ENCODE measurements at regions not wholly inside any gene's neighbourhood (a gene's known extent, or its start where the extent isn't known, plus 50 kb on each side); places are given as distances from the start of the nearest gene placed in this dataset.

- DNase-seq (ENCODE audit: low read depth) = no peak
These were observed 589.6 kb downstream of the IGSF11 start for GRCh38 chr3:118445036-118445435.

- DNase-seq (ENCODE audit: low read depth) = no peak
These were observed 587.3 kb downstream of the IGSF11 start for GRCh38 chr3:118447339-118447738.

GRCh38 chr3:118466795-118467330 is 567.8 kb downstream of the IGSF11 start:
- DNase-seq (ENCODE audit: low read depth) = no peak

GRCh38 chr3:118468801-118469200 is 565.8 kb downstream of the IGSF11 start:
- DNase-seq (ENCODE audit: low read depth) = no peak

- peak; percentile 3 for DNase-seq (ENCODE audit: low read depth)
These were observed 562.1 kb downstream of the IGSF11 start for GRCh38 chr3:118472586-118472985.

GRCh38 chr3:118473343-118473742 is 561.3 kb downstream of the IGSF11 start:
- no peak for DNase-seq (ENCODE audit: low read depth)

- no peak for DNase-seq (ENCODE audit: low read depth)
These were observed 557.6 kb downstream of the IGSF11 start for GRCh38 chr3:118476885-118477618.

GRCh38 chr3:118477768-118478167 is 556.9 kb downstream of the IGSF11 start:
- DNase-seq (ENCODE audit: low read depth) = no peak

- no peak for DNase-seq (ENCODE audit: low read depth)
These were observed 555.9 kb downstream of the IGSF11 start for GRCh38 chr3:118478706-118479276.

- no peak for DNase-seq (ENCODE audit: low read depth)
These were observed 555.3 kb downstream of the IGSF11 start for GRCh38 chr3:118479376-118479775.

- DNase-seq (ENCODE audit: low read depth) = no peak
These were observed 554.4 kb downstream of the IGSF11 start for GRCh38 chr3:118480101-118480860.

GRCh38 chr3:118485693-118486092 is 549.0 kb downstream of the IGSF11 start:
- no peak for DNase-seq (ENCODE audit: low read depth)

- DNase-seq (ENCODE audit: low read depth) = no peak
These were observed 546.9 kb downstream of the IGSF11 start for GRCh38 chr3:118487734-118488133.

- no peak for DNase-seq (ENCODE audit: low read depth)
These were observed 545.9 kb downstream of the IGSF11 start for GRCh38 chr3:118488732-118489131.

GRCh38 chr3:118495206-118495605 is 539.4 kb downstream of the IGSF11 start:
- DNase-seq (ENCODE audit: low read depth) = no peak

- DNase-seq (ENCODE audit: low read depth) = no peak
These were observed 537.4 kb downstream of the IGSF11 start for GRCh38 chr3:118497274-118497673.

- no peak for DNase-seq (ENCODE audit: low read depth)
These were observed 533.5 kb downstream of the IGSF11 start for GRCh38 chr3:118501152-118501551.

GRCh38 chr3:118504906-118505305 is 529.7 kb downstream of the IGSF11 start:
- no peak for DNase-seq (ENCODE audit: low read depth)

GRCh38 chr3:118505784-118506183 is 528.9 kb downstream of the IGSF11 start:
- DNase-seq (ENCODE audit: low read depth) = no peak

- DNase-seq (ENCODE audit: low read depth) = no peak
These were observed 523.2 kb downstream of the IGSF11 start for GRCh38 chr3:118511402-118511801.

GRCh38 chr3:118512301-118512700 is 522.3 kb downstream of the IGSF11 start:
- DNase-seq (ENCODE audit: low read depth) = no peak

GRCh38 chr3:118525077-118525476 is 509.6 kb downstream of the IGSF11 start:
- no peak for DNase-seq (ENCODE audit: low read depth)
